Glomerular endothelial cell (primary cell): ENCODE measurements at regions not wholly inside any gene's neighbourhood (a gene's known extent, or its start where the extent isn't known, plus 50 kb on each side); places are given as distances from the start of the nearest gene placed in this dataset.

Source experiments
- DNase-seq: peaks from one replicate; pipeline ENCODE4 v3.0.0-alpha.2; 2011; ENCODE audit warnings: low read depth, low spot score; ENCODE audit errors: extremely low read depth

DNA sequence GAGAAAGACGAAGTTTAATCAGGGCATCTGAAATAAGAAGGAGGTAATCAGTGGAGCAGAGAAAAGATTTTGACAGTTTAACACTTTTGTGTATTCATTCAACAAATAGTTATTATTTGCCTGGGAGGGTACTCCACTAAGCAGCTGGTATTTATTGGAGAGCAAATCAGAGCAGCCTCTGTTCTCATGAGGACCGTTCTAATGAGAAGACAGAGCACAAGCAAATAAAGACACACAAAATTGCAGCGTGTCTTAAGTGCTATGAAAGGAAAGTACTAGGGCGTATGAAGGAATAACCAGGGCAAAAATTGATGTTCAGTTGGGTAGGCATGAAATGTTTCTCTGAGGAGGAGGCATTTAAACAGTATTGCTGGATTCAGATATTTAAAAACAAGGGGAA, 302.9 kb upstream of the RARB start:
- DNase-seq = no peak

DNA sequence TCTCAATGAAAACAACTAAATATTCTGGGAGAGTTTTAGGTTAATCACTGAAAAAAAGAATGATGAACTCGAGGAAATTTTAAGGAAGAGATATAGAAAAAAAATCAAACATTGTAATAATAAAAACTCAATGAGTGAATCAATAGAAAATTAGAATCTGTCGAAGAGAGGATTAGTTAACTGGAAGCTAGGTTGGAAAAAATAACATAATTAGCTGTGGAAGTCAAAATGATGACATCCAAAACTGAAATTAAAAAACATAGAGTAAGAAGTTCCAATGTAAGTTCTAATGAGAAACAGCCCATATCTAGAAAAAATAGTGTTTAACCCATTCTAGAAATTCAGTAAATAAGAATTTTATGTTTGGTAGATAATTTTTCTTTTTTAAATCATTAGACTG, 299.3 kb upstream of the RARB start:
- no peak for DNase-seq

- no peak for DNase-seq
Observed at GRCh38 chr3:25130724-25131520, 297.1 kb upstream of the RARB start.

- DNase-seq = no peak
Observed at GRCh38 chr3:25133588-25133987, 294.5 kb upstream of the RARB start.

- no peak for DNase-seq
Observed at GRCh38 chr3:25137606-25138005, 290.5 kb upstream of the RARB start.

DNA sequence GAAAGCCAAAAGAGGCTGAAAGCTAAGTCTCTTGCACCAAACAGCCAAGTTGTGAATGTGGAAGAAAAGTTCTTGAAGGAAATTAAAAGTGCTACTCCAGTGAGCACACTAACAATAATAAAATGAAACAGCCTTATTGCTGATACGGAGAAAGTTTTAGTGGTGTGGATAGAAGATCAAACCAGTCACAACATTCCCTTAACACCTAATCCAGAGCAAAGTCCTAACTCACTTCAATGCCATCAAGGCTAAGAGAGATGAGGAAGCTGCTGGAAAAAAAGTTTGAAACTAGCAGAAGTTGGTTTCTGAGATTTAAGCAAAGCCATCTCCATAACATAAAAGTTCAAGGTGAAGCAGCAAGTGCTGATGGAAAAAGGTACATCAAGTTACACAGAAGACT, 288.8 kb upstream of the RARB start:
- DNase-seq = no peak

GRCh38 chr3:25142609-25143355, 285.3 kb upstream of the RARB start:
- no peak for DNase-seq

DNA sequence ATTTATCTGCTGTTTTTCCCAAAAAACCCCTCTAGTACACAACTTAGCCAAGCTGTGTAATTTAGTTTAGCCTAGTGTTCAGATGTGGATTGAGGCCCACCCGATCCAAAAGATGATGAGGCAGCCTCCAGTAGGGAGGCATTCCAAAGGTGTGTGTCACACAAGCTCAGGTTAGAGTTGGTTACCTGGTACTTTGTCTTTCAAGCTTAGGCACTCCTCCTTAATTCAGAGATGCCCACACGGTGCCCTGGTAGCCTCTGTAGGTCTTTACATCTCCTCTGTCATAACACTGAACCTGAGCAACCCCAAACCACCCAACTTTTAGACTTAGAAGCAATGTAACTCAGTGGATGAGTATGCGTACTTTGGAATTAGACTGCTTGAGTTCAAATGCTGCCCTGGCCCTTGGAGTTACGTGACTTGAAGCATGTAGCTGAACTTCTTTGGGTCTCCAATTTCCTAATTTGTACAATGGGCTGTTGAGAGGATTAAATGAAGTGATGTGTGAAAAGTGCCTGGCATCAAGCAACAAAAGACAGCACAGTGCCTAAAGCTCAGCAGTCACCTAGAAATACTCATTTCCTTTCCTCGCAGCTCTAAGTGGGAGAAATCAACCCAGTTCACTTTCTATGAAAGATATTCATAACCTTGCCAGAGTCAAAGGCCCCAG, 284.6 kb upstream of the RARB start:
- DNase-seq = no peak

DNA sequence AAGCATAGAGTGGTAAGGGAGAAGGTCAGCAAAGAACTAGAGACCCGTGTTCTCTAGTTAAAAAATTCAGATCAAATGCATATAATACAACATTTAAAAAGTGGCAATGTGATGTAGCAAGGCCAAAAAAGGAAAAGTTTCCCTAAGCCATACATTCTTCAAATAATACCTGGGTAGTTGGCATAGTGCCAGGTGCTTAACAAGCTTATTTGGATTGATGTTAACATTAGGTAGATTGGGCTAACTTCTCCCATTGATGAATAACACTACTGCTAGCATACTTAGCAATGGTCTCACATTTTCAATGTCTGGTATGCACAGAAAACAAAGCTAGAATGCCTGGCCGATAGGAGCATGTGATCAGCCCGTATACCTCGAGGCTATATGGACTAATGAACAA, 283.6 kb upstream of the RARB start:
- DNase-seq = no peak

GRCh38 chr3:25145176-25145575, 282.9 kb upstream of the RARB start:
- no peak for DNase-seq

- no peak for DNase-seq
Observed at GRCh38 chr3:25150199-25150598, 277.9 kb upstream of the RARB start.

DNA sequence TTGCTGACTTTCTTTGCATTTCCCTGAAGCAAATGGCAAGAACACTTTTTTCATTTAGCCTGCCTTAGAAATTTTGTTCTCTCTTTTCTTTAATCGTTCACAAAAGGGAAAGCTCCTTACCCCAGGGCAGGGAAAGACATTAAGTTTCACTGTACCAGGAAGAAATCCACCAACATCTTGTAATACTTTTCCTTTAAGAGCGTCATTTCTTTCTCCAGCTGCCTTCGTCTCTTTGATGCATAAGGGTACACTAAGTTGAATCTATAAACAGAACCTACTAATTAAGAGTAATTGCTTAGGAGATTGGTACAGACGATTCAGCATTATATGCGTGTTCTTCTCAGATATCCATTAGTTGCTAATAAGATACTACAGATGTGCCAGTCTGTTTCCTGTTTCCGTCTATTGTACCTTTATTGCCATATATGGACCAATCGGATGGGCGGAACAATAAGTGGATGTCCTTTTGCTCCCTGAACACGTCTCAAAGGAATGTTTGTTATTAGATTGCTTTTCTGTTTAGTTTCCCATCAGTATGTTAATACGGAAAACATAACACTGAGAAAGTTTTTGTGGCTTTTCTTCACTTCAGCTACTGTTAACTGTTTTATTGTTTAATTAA, 276.7 kb upstream of the RARB start:
- DNase-seq = peak; percentile 86

GRCh38 chr3:25151903-25152295, 276.2 kb upstream of the RARB start:
- peak; percentile 14 for DNase-seq

DNA sequence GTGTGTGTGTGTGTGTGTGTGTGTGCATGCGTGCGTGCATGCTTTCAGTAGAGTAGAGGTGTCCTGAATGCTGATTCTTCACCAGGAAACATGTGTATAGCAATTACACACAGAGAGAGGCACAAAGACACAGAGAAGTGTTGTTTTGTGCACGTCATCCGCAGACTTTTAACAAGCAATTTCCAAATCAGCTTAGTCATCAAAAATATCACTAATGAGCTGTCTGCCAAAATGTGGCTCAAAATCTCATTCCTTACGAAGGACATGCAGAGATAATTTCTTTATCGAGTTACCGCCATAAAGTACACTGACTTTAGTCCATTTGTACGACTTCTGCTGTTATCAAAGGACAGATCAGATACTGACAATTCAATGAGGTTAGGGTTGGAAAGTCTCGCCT, 274.9 kb upstream of the RARB start:
- no peak for DNase-seq

GRCh38 chr3:25153561-25153960, 274.5 kb upstream of the RARB start:
- DNase-seq = no peak

- no peak for DNase-seq
Observed at GRCh38 chr3:25155652-25156471, 272.2 kb upstream of the RARB start.

GRCh38 chr3:25156626-25157025, 271.4 kb upstream of the RARB start:
- peak; percentile 44 for DNase-seq

DNA sequence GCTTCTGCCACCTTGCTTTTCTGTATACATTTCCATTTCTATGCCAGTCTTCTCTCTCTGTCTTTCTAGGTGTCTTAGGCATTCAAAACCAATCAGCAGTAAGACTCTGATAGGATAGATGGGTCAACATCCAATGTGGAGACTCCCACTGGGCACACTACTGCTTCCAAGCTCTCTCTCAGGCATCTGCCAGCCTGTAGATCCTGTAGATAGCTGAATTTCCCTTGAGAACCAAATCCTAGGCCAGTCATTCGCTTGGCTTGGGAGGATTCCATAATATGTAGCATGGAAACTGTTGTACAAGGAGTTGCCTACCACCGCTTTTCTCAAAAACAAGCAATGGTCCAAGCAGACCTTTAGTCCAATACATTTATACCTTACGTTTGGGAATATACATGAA, 262.8 kb upstream of the RARB start:
- no peak for DNase-seq

DNA sequence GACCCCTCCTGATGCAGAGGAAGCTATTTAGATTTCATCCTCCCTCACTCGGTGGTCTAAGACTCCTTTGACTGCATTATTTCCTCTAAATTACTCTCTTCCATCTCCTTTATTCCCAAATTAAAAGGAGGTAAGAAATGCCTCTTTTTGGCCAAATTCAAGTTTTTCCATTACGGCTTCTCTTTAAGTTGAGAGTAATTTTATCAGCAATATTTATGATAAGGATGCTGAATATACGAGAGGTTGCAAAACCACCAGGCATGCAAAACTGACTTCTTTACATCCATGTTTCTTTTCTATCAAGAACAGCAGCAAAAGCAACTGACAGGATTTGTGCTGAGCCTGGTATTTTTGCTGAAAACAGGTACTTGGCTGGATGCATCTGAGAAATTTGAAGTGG, 262.0 kb upstream of the RARB start:
- no peak for DNase-seq

DNA sequence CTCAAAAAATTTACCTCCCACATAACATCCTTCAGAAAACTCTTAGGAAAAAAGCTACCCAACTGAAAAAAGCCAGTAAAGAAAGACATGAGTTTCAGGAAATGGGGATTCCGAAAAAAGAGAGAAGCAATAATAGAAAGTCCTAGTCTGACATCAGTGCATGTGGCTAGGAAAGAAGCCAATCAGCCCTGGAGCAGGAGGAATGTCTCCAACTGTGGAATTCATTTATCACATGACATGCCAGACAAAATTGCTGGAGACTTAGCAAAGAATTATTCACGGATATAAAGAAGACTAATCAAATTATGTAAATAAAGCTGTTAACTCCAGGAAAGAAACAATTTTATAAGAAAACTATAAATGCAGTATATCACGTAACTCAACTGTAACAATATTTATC, 258.9 kb upstream of the RARB start:
- no peak for DNase-seq

- no peak for DNase-seq
Observed at GRCh38 chr3:25170021-25170420, 258.0 kb upstream of the RARB start.
